CD14-positive monocyte (primary cell): ENCODE measurements at regions not wholly inside any gene's neighbourhood (a gene's known extent, or its start where the extent isn't known, plus 50 kb on each side); places are given as distances from the start of the nearest gene placed in this dataset.

Experiments
- DNase-seq, 3 donors: peaks; one replicate each; pipeline ENCODE4 v3.0.0-alpha.2; 2011 to 2022
- H2AFZ ChIP-seq: 2 replicates; pipeline ENCODE4 v1.6.0; 2012; ENCODE audit warnings: mild to moderate bottlenecking, low read depth, low read length, inconsistent platforms; ENCODE audit not compliant: insufficient read depth, poor library complexity, severe bottlenecking
- H3K27ac ChIP-seq, 2 donors: 1 replicate in 1 of 2; 2 replicates in 1 of 2; pipeline ENCODE4 v1.5.1; 2012 to 2013; ENCODE audit warnings: low read length in 2 of 2, control low read depth in 1 of 2, inconsistent platforms in 1 of 2, low read depth in 1 of 2, mild to moderate bottlenecking in 1 of 2
- H3K27me3 ChIP-seq, 2 donors: one replicate each; pipeline versions ENCODE4 v1.6.0 to v1.6.1; 2011 to 2013; ENCODE audit warnings: low read length in 2 of 2; ENCODE audit not compliant: control insufficient read depth in 2 of 2, insufficient read depth in 2 of 2
- H3K36me3 ChIP-seq, 2 donors: replicated peaks in 1 of 2; 1 replicate in 1 of 2; 2 replicates in 1 of 2; pipeline versions ENCODE4 v1.5.1 to v1.6.1; 2012 to 2013; ENCODE audit warnings: low read length in 2 of 2, control low read depth in 1 of 2, inconsistent platforms in 1 of 2, mild to moderate bottlenecking in 1 of 2; ENCODE audit not compliant: insufficient read depth in 2 of 2, control insufficient read depth in 1 of 2
- H3K4me1 ChIP-seq, 2 donors: 1 replicate in 1 of 2; 2 replicates in 1 of 2; pipeline versions ENCODE4 v1.5.1 to v1.6.1; 2012 to 2013; ENCODE audit warnings: low read length in 2 of 2, control low read depth in 1 of 2, inconsistent platforms in 1 of 2, mild to moderate bottlenecking in 1 of 2, moderate library complexity in 1 of 2; ENCODE audit not compliant: insufficient read depth in 2 of 2, control insufficient read depth in 1 of 2
- H3K4me2 ChIP-seq: replicated peaks from 2 replicates; pipeline ENCODE3; 2012; ENCODE audit warnings: low read length, moderate library complexity, mild to moderate bottlenecking; ENCODE audit not compliant: poor library complexity, severe bottlenecking; ENCODE audit errors: extremely low read depth
- H3K4me3 ChIP-seq, 3 experiments: fragments of 200-600 bp in 1 of 3; sonication (generic) in 1 of 3; replicated peaks in 1 of 3; 1 replicate in 2 of 3; 2 replicates in 1 of 3; pipeline ENCODE4 v1.5.1; 2011 to 2013; ENCODE audit warnings: low read length in 3 of 3, mild to moderate bottlenecking in 3 of 3, control low read depth in 2 of 3, low read depth in 2 of 3, inconsistent platforms in 1 of 3, moderate library complexity in 1 of 3
- H3K79me2 ChIP-seq: 2 replicates; pipeline ENCODE4 v1.6.0; 2012; ENCODE audit warnings: mild to moderate bottlenecking, control low read depth, inconsistent platforms, low read length, moderate library complexity; ENCODE audit not compliant: insufficient read depth
- H3K9ac ChIP-seq: 2 replicates; pipeline ENCODE4 v1.6.0; 2017; ENCODE audit warnings: low read length, mild to moderate bottlenecking; ENCODE audit not compliant: insufficient read depth, poor library complexity, severe bottlenecking
- H3K9me3 ChIP-seq, 2 donors: replicated peaks in 1 of 2; 1 replicate in 1 of 2; 2 replicates in 1 of 2; pipeline versions ENCODE4 v1.5.1 to v1.6.1; 2012 to 2013; ENCODE audit warnings: low read length in 2 of 2, control low read depth in 1 of 2; ENCODE audit not compliant: control insufficient read depth in 1 of 2, insufficient read depth in 1 of 2
- H4K20me1 ChIP-seq: 2 replicates; pipeline ENCODE4 v1.6.0; 2012; ENCODE audit warnings: mild to moderate bottlenecking, low read length, control low read depth, moderate library complexity; ENCODE audit not compliant: insufficient read depth
- H3K27ac Mint-ChIP-seq, 7 donors: one replicate each; pipeline ENCODE4 v1.8.0; 2020; ENCODE audit warnings: mild to moderate bottlenecking in 7 of 7, mixed read lengths in 7 of 7, moderate library complexity in 6 of 7, inconsistent platforms in 2 of 7
- H3K27me3 Mint-ChIP-seq, 3 donors: one replicate each; pipeline ENCODE4 v1.8.0; 2021 to 2022; ENCODE audit warnings: low read depth in 3 of 3, mild to moderate bottlenecking in 3 of 3, mixed read lengths in 3 of 3, moderate library complexity in 3 of 3, inconsistent platforms in 1 of 3
- H3K36me3 Mint-ChIP-seq, 2 donors: one replicate each; pipeline ENCODE4 v1.8.0; 2020; ENCODE audit warnings: mixed read lengths in 2 of 2, inconsistent platforms in 1 of 2, mild to moderate bottlenecking in 1 of 2
- H3K4me1 Mint-ChIP-seq: one replicate; pipeline ENCODE4 v1.8.0; 2020; ENCODE audit warnings: mild to moderate bottlenecking, mixed read lengths
- H3K4me3 Mint-ChIP-seq, 2 donors: one replicate each; pipeline ENCODE4 v1.8.0; 2020; ENCODE audit warnings: mild to moderate bottlenecking in 2 of 2, mixed read lengths in 2 of 2, moderate library complexity in 1 of 2
- H3K9me3 Mint-ChIP-seq, 7 donors: one replicate each; pipeline ENCODE4 v1.8.0; 2020 to 2022; ENCODE audit warnings: mixed read lengths in 7 of 7, mild to moderate bottlenecking in 6 of 7, moderate library complexity in 6 of 7, inconsistent platforms in 2 of 7
- CTCF ChIP-seq: fragments of 200-600 bp; IDR thresholded peaks from one replicate; pipeline ENCODE4 v1.8.0; 2022; ENCODE audit warnings: antibody characterized with exemption, mild to moderate bottlenecking
- intact Hi-C, 2 donors: fragments of 100-400 bp; cut with micrococcal nuclease; formaldehyde crosslinking; loops; one replicate each; pipeline versions ENCODE4 v1.15.0 to v1.15.1; 2023

GRCh38 chr2:67096886-67097285 is 300.2 kb upstream of the ETAA1 start:
- no peak overlapping the region for H3K27ac Mint-ChIP-seq
- Histone ChIP-seq H3K27me3 (no peaks in the 10 kb centered on the region), H3K4me3 (no peak overlapping the region), H2AFZ (no peak overlapping the region), H3K9me3 (peaks cover 0 to 4% of the 10 kb centered on the region in 2 donors), H3K36me3 (no peaks in the 10 kb centered on the region), H3K79me2 (no peaks in the 10 kb centered on the region), H3K27ac (no peak overlapping the region), H3K4me1 (no peaks in the 10 kb centered on the region), H3K4me2 (no peak overlapping the region), H3K9ac (no peak overlapping the region), H4K20me1 (no peaks in the 10 kb centered on the region)
- peaks cover 0 to 3% (median 0%) of the 10 kb centered on the region in 7 donors for H3K9me3 Mint-ChIP-seq
- no peak for DNase-seq
- intact Hi-C loops: no loop called here
- no peaks in the 10 kb centered on the region for H3K4me1 Mint-ChIP-seq
- peaks cover 0 to 5% (median 0%) of the 10 kb centered on the region in 3 donors for H3K27me3 Mint-ChIP-seq
- no peaks in the 10 kb centered on the region for H3K36me3 Mint-ChIP-seq
- H3K4me3 Mint-ChIP-seq: no peak overlapping the region
- TF ChIP-seq CTCF: no peak

GRCh38 chr2:67103157-67103556 is 294.0 kb upstream of the ETAA1 start:
- no peaks in the 10 kb centered on the region for H3K4me1 ChIP-seq
- no peaks in the 10 kb centered on the region for H4K20me1 ChIP-seq
- no peak for DNase-seq
- Mint-ChIP-seq H3K9me3 (peaks cover 2 to 13% (median 9%) of the 10 kb centered on the region in 7 donors), H3K4me1 (no peaks in the 10 kb centered on the region), H3K27me3 (peaks cover 1 to 2% (median 2%) of the 10 kb centered on the region in 3 donors), H3K27ac (no peak overlapping the region), H3K4me3 (no peak overlapping the region), H3K36me3 (no peaks in the 10 kb centered on the region)
- H3K4me3 ChIP-seq: no peak overlapping the region
- no peak overlapping the region for H3K27ac ChIP-seq
- H3K4me2 ChIP-seq: no peak overlapping the region
- no peaks in the 10 kb centered on the region for H3K27me3 ChIP-seq
- no peaks in the 10 kb centered on the region for H3K36me3 ChIP-seq
- no peak overlapping the region for H3K9ac ChIP-seq
- peaks cover 8 to 32% of the 10 kb centered on the region in 2 donors for H3K9me3 ChIP-seq
- TF ChIP-seq CTCF: no peak
- H2AFZ ChIP-seq: no peak overlapping the region
- no peaks in the 10 kb centered on the region for H3K79me2 ChIP-seq
- intact Hi-C loops: no loop called here
